Esophagus (tissue), 2 donors: ENCODE measurements at regions not wholly inside any gene's neighbourhood (a gene's known extent, or its start where the extent isn't known, plus 50 kb on each side); places are given as distances from the start of the nearest gene placed in this dataset.
"Not testable (repeated sequence)": the region's sequence is repeated elsewhere in the genome, so short reads cannot be mapped to it uniquely, and the experiment has no call there.

Experiments
- H3K27ac ChIP-seq, 2 donors: one replicate each; pipeline ENCODE4 v1.5.1; 2013; ENCODE audit warnings: low read depth in 2 of 2, mild to moderate bottlenecking in 2 of 2, inconsistent platforms in 1 of 2, low read length in 1 of 2, moderate library complexity in 1 of 2
- H3K27me3 ChIP-seq, 2 donors: one replicate each; pipeline ENCODE4 v1.6.1; 2013; ENCODE audit warnings: low read length in 2 of 2, control low read depth in 1 of 2, mild to moderate bottlenecking in 1 of 2; ENCODE audit not compliant: insufficient read depth in 2 of 2, control insufficient read depth in 1 of 2
- H3K36me3 ChIP-seq, 2 donors: one replicate each; pipeline ENCODE4 v1.6.1; 2013; ENCODE audit warnings: low read length in 1 of 2; ENCODE audit not compliant: control insufficient read depth in 2 of 2, insufficient read depth in 2 of 2
- H3K4me1 ChIP-seq, 2 donors: one replicate each; pipeline ENCODE4 v1.6.1; 2013; ENCODE audit warnings: low read length in 1 of 2; ENCODE audit not compliant: control insufficient read depth in 2 of 2, insufficient read depth in 2 of 2
- H3K4me3 ChIP-seq, 2 donors: one replicate each; pipeline ENCODE4 v1.5.1; 2013; ENCODE audit warnings: low read length in 2 of 2, mild to moderate bottlenecking in 2 of 2, low read depth in 1 of 2, moderate library complexity in 1 of 2
- H3K9me3 ChIP-seq, 2 donors: one replicate each; pipeline ENCODE4 v1.6.1; 2013; ENCODE audit warnings: mild to moderate bottlenecking in 2 of 2, low read depth in 1 of 2, low read length in 1 of 2, moderate library complexity in 1 of 2; ENCODE audit not compliant: control insufficient read depth in 2 of 2, insufficient read depth in 1 of 2
- WGBS, 2 donors: extraction: QIAGEN DNeasy Blood & Tissue Kit; methylation state at CpG; one replicate each; pipeline ENCODE4 v1.1.7; 2013; 5-methylcytosine and 5-hydroxymethylcytosine counted together
- donor health status: healthy with polysubstance abuse.
- donor health status: Bipolar disorder and iron deficiency.

- not testable (repeated sequence) for H3K27me3 ChIP-seq, H3K36me3 ChIP-seq, H3K4me1 ChIP-seq, H3K27ac ChIP-seq, H3K4me3 ChIP-seq, H3K9me3 ChIP-seq
- 45 to 71% methylated on average over 1 to 2 of the region's 2 CpGs for WGBS, 2 donors
Observed at GRCh38 chr2:89883624-89884023, 1192.2 kb downstream of the RPIA start.

- not testable (repeated sequence) for H3K4me3 ChIP-seq, H3K27me3 ChIP-seq, H3K4me1 ChIP-seq, H3K36me3 ChIP-seq, H3K27ac ChIP-seq, H3K9me3 ChIP-seq
- WGBS, 2 donors: 35% methylated on average over 1 of the region's 5 CpGs
Observed at GRCh38 chr2:89885071-89885470, 1193.6 kb downstream of the RPIA start.

GRCh38 chr2:89888693-89889092 is 1197.2 kb downstream of the RPIA start:
- not testable (repeated sequence) for H3K4me1 ChIP-seq, H3K27me3 ChIP-seq
- WGBS, 2 donors: no CpG with 5 or more reads among the region's 4 CpGs

GRCh38 chr2:89890185-89890773 is 1198.8 kb downstream of the RPIA start:
- not testable (repeated sequence) for H3K36me3 ChIP-seq, H3K4me3 ChIP-seq, H3K27ac ChIP-seq, H3K27me3 ChIP-seq, H3K4me1 ChIP-seq, H3K9me3 ChIP-seq
- no CpG with 5 or more reads among the region's 7 CpGs for WGBS, 2 donors

More at GRCh38 chr2:89888693-89889092, 1197.2 kb downstream of the RPIA start:
- H3K9me3 ChIP-seq, H3K27ac ChIP-seq, H3K4me3 ChIP-seq, H3K36me3 ChIP-seq: not testable (repeated sequence)

GRCh38 chr2:89894988-89895387 is 1203.5 kb downstream of the RPIA start:
- H3K27ac ChIP-seq, H3K4me1 ChIP-seq, H3K36me3 ChIP-seq, H3K9me3 ChIP-seq, H3K4me3 ChIP-seq, H3K27me3 ChIP-seq: not testable (repeated sequence)
- WGBS, 2 donors: no CpG with 5 or more reads among the region's 4 CpGs

DNA sequence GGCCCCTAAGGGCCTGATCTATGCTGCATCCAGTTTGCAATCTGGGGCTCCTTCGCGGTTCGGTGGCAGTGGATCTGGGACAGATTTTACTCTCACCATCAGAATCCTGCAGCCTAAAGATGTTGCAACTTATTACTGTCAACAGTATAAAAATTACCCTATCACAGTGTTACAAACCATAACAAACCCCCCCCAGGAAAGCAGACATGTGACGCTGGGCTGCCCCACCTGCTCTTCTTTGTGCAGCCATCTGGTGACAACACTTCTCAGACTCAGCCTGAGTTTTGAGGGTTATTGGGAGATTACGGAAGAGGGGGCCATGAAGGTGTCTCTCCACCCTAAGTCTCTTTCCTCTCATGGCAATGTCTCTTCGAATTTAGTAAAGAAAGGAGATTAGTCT is 1204.2 kb downstream of the RPIA start:
- no CpG with 5 or more reads among the region's 6 CpGs for WGBS, 2 donors
- not testable (repeated sequence) for H3K4me1 ChIP-seq, H3K4me3 ChIP-seq, H3K36me3 ChIP-seq, H3K27ac ChIP-seq, H3K27me3 ChIP-seq, H3K9me3 ChIP-seq

GRCh38 chr2:89927018-89927417 is 1235.5 kb downstream of the RPIA start:
- WGBS, 2 donors: 46 to 56% methylated on average over 2 of the region's 2 CpGs
- not testable (repeated sequence) for H3K27ac ChIP-seq, H3K4me3 ChIP-seq, H3K4me1 ChIP-seq, H3K27me3 ChIP-seq, H3K9me3 ChIP-seq, H3K36me3 ChIP-seq

DNA sequence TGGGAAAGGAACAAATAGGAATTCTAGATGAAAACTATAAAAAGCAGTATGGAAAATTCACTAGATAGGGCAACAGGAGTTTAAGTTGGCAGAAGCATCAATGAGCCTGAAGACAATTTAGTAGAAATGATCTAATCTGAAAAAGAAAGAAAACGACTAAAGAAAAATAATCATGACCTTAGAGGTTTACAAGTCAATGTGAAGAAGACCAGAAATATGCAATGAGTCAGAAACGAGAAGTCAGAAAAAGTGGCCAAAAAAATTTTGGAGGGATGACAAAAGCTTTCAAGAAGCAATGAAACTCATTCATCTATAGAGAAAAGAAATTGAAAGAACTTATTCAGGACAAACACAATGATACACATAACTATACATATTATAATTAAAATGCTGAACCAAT is 1244.0 kb downstream of the RPIA start:
- not testable (repeated sequence) for H3K9me3 ChIP-seq, H3K36me3 ChIP-seq, H3K27ac ChIP-seq, H3K4me3 ChIP-seq, H3K4me1 ChIP-seq, H3K27me3 ChIP-seq
- 24 to 42% methylated on average over 2 of the region's 2 CpGs for WGBS, 2 donors

DNA sequence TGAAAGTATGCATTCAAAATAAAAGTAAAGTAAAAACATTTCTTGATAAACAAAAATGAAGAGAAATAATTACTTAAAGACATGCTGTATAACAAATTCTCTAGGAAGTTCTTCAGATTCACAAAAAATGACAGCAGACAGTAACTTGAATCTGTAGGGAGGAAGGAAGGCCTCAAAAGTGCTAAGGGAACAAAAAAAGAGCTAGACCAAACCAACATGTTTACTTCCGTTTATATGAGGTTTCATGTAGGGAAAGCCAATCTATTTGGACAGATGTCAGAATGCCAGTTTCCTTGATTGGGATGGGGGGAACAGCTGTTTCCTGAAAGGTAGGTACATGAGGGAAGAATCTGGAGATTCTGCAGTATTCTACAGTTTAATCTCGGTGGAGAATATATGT is 1244.5 kb downstream of the RPIA start:
- H3K4me3 ChIP-seq, H3K4me1 ChIP-seq, H3K27me3 ChIP-seq, H3K36me3 ChIP-seq, H3K27ac ChIP-seq, H3K9me3 ChIP-seq: not testable (repeated sequence)
- 32 to 60% methylated on average over 2 of the region's 2 CpGs for WGBS, 2 donors

GRCh38 chr2:89936559-89936958 is 1245.1 kb downstream of the RPIA start:
- not testable (repeated sequence) for H3K36me3 ChIP-seq, H3K4me3 ChIP-seq, H3K4me1 ChIP-seq, H3K9me3 ChIP-seq, H3K27ac ChIP-seq, H3K27me3 ChIP-seq
